ENCODE measurements at regions not wholly inside any gene's neighbourhood (a gene's known extent, or its start where the extent isn't known, plus 50 kb on each side); places are given as distances from the start of the nearest gene placed in this dataset.

GRCh38 chr2:220877491-220877890 lies 694.6 kb downstream of the EPHA4 start:
- Histone ChIP-seq H2BK5ac (ENCODE audit: low read length) (no peak overlapping the region), H2BK15ac (ENCODE audit: low read length) (no peak overlapping the region), H2BK12ac (ENCODE audit: low read length) (no peak overlapping the region), H3K27ac (replicated peaks; ENCODE audit: low read length) (no peak overlapping the region), H3K79me1 (ENCODE audit: low read depth, low read length) (no peaks in the 10 kb centered on the region), H3K23ac (ENCODE audit: low read depth, low read length, poor library complexity) (no peak overlapping the region), H4K8ac (ENCODE audit: low read depth, low read length) (no peak overlapping the region), H2BK120ac (ENCODE audit: low read depth, low read length) (no peak overlapping the region), H3K14ac (ENCODE audit: low read length) (no peak overlapping the region), H3K36me3 (replicated peaks in 1 of 2; ENCODE audit: control insufficient read depth in 2 of 2, insufficient read depth in 2 of 2, low read length in 2 of 2) (no peaks in the 10 kb centered on the region), H3K9me3 (replicated peaks in 1 of 2; ENCODE audit: control insufficient read depth in 2 of 2, insufficient read depth in 1 of 2, low read depth in 1 of 2, low read length in 2 of 2) (no peaks in the 10 kb centered on the region), H3K4ac (ENCODE audit: low read length) (no peak overlapping the region), H3K18ac (ENCODE audit: low read length) (no peak overlapping the region), H3K4me2 (ENCODE audit: insufficient read depth, low read length, poor library complexity, severe bottlenecking) (no peak overlapping the region), H4K91ac (ENCODE audit: low read depth, low read length, poor library complexity) (no peak overlapping the region), H2AFZ (ENCODE audit: low read length) (no peak overlapping the region), H3K9ac (ENCODE audit: low read depth, low read length, poor library complexity) (no peak overlapping the region), H3K4me1 (ENCODE audit: control insufficient read depth in 2 of 2, insufficient read depth in 1 of 2, low read depth in 1 of 2, low read length in 2 of 2) (no peaks in the 10 kb centered on the region), H3K27me3 (ENCODE audit: control insufficient read depth in 3 of 3, insufficient read depth in 3 of 3, low read depth in 1 of 3, low read length in 3 of 3) (no peaks in the 10 kb centered on the region), H3K4me3 (ENCODE audit: low read length in 2 of 2) (no peak overlapping the region), H2AK5ac (ENCODE audit: low read depth, low read length) (no peak overlapping the region)
- WGBS, 2 donors (ENCODE audit: extremely low coverage in 2 of 2, insufficient read length in 2 of 2, insufficient replicate concordance in 1 of 2): no CpG with 5 or more reads among the region's 2 CpGs
- no peak for DNase-seq (ENCODE audit: low spot score)

- H2BK15ac ChIP-seq (ENCODE audit: low read length): no peak overlapping the region
- no peaks in the 10 kb centered on the region for H3K36me3 ChIP-seq (replicated peaks in 1 of 2; ENCODE audit: control insufficient read depth in 2 of 2, insufficient read depth in 2 of 2, low read length in 2 of 2)
- no peaks in the 10 kb centered on the region for H3K79me1 ChIP-seq (ENCODE audit: low read depth, low read length)
- H3K27me3 ChIP-seq (ENCODE audit: control insufficient read depth in 3 of 3, insufficient read depth in 3 of 3, low read depth in 1 of 3, low read length in 3 of 3): no peaks in the 10 kb centered on the region
- no peak overlapping the region for H3K18ac ChIP-seq (ENCODE audit: low read length)
- H4K91ac ChIP-seq (ENCODE audit: low read depth, low read length, poor library complexity): no peak overlapping the region
- WGBS, 2 donors (ENCODE audit: extremely low coverage in 2 of 2, insufficient read length in 2 of 2, insufficient replicate concordance in 1 of 2): 100% methylated on average over 1 of the region's 4 CpGs; no CpG with 5 or more reads in 1 of the 2 donors
- no peak overlapping the region for H3K14ac ChIP-seq (ENCODE audit: low read length)
- no peak overlapping the region for H2AFZ ChIP-seq (ENCODE audit: low read length)
- H3K9me3 ChIP-seq (replicated peaks in 1 of 2; ENCODE audit: control insufficient read depth in 2 of 2, insufficient read depth in 1 of 2, low read depth in 1 of 2, low read length in 2 of 2): no peaks in the 10 kb centered on the region
- no peak overlapping the region for H3K4ac ChIP-seq (ENCODE audit: low read length)
- no peak overlapping the region for H3K4me2 ChIP-seq (ENCODE audit: insufficient read depth, low read length, poor library complexity, severe bottlenecking)
- H3K27ac ChIP-seq (replicated peaks; ENCODE audit: low read length): no peak overlapping the region
- no peak overlapping the region for H3K4me3 ChIP-seq (ENCODE audit: low read length in 2 of 2)
- no peak overlapping the region for H4K8ac ChIP-seq (ENCODE audit: low read depth, low read length)
- H2BK12ac ChIP-seq (ENCODE audit: low read length): no peak overlapping the region
- H2BK120ac ChIP-seq (ENCODE audit: low read depth, low read length): no peak overlapping the region
- no peak overlapping the region for H2BK5ac ChIP-seq (ENCODE audit: low read length)
- no peak overlapping the region for H2AK5ac ChIP-seq (ENCODE audit: low read depth, low read length)
- no peak for DNase-seq (ENCODE audit: low spot score)
- H3K4me1 ChIP-seq (ENCODE audit: control insufficient read depth in 2 of 2, insufficient read depth in 1 of 2, low read depth in 1 of 2, low read length in 2 of 2): no peaks in the 10 kb centered on the region
- no peak overlapping the region for H3K23ac ChIP-seq (ENCODE audit: low read depth, low read length, poor library complexity)
- H3K9ac ChIP-seq (ENCODE audit: low read depth, low read length, poor library complexity): no peak overlapping the region
These were observed 694.2 kb downstream of the EPHA4 start for GRCh38 chr2:220877897-220878296.

- no peak overlapping the region for H4K8ac ChIP-seq (ENCODE audit: low read depth, low read length)
- H4K91ac ChIP-seq (ENCODE audit: low read depth, low read length, poor library complexity): no peak overlapping the region
- H3K23ac ChIP-seq (ENCODE audit: low read depth, low read length, poor library complexity): no peak overlapping the region
- no peak overlapping the region for H2AK5ac ChIP-seq (ENCODE audit: low read depth, low read length)
- no peak overlapping the region for H2BK5ac ChIP-seq (ENCODE audit: low read length)
- no peak overlapping the region for H2AFZ ChIP-seq (ENCODE audit: low read length)
- no peak for DNase-seq (ENCODE audit: low spot score)
- H3K9ac ChIP-seq (ENCODE audit: low read depth, low read length, poor library complexity): no peak overlapping the region
- no peaks in the 10 kb centered on the region for H3K9me3 ChIP-seq (replicated peaks in 1 of 2; ENCODE audit: control insufficient read depth in 2 of 2, insufficient read depth in 1 of 2, low read depth in 1 of 2, low read length in 2 of 2)
- H3K4me2 ChIP-seq (ENCODE audit: insufficient read depth, low read length, poor library complexity, severe bottlenecking): no peak overlapping the region
- no peak overlapping the region for H3K4ac ChIP-seq (ENCODE audit: low read length)
- no peak overlapping the region for H3K14ac ChIP-seq (ENCODE audit: low read length)
- H2BK15ac ChIP-seq (ENCODE audit: low read length): no peak overlapping the region
- no peaks in the 10 kb centered on the region for H3K79me1 ChIP-seq (ENCODE audit: low read depth, low read length)
- H3K27ac ChIP-seq (replicated peaks; ENCODE audit: low read length): no peak overlapping the region
- H3K18ac ChIP-seq (ENCODE audit: low read length): no peak overlapping the region
- no peaks in the 10 kb centered on the region for H3K27me3 ChIP-seq (ENCODE audit: control insufficient read depth in 3 of 3, insufficient read depth in 3 of 3, low read depth in 1 of 3, low read length in 3 of 3)
- no CpG with 5 or more reads among the region's 3 CpGs for WGBS, 2 donors (ENCODE audit: extremely low coverage in 2 of 2, insufficient read length in 2 of 2, insufficient replicate concordance in 1 of 2)
- H3K36me3 ChIP-seq (replicated peaks in 1 of 2; ENCODE audit: control insufficient read depth in 2 of 2, insufficient read depth in 2 of 2, low read length in 2 of 2): no peaks in the 10 kb centered on the region
- H2BK120ac ChIP-seq (ENCODE audit: low read depth, low read length): no peak overlapping the region
- H3K4me3 ChIP-seq (ENCODE audit: low read length in 2 of 2): no peak overlapping the region
- H3K4me1 ChIP-seq (ENCODE audit: control insufficient read depth in 2 of 2, insufficient read depth in 1 of 2, low read depth in 1 of 2, low read length in 2 of 2): no peaks in the 10 kb centered on the region
- H2BK12ac ChIP-seq (ENCODE audit: low read length): no peak overlapping the region
These were observed 691.2 kb downstream of the EPHA4 start for GRCh38 chr2:220880623-220881596.

- H3K4me3 ChIP-seq (ENCODE audit: low read length in 2 of 2): no peak overlapping the region
- no peak overlapping the region for H4K8ac ChIP-seq (ENCODE audit: low read depth, low read length)
- no peak overlapping the region for H2AFZ ChIP-seq (ENCODE audit: low read length)
- no peak overlapping the region for H3K27ac ChIP-seq (replicated peaks; ENCODE audit: low read length)
- H3K9me3 ChIP-seq (replicated peaks in 1 of 2; ENCODE audit: control insufficient read depth in 2 of 2, insufficient read depth in 1 of 2, low read depth in 1 of 2, low read length in 2 of 2): no peaks in the 10 kb centered on the region
- no peaks in the 10 kb centered on the region for H3K79me1 ChIP-seq (ENCODE audit: low read depth, low read length)
- no peak overlapping the region for H3K4ac ChIP-seq (ENCODE audit: low read length)
- H2BK5ac ChIP-seq (ENCODE audit: low read length): no peak overlapping the region
- no peak overlapping the region for H4K91ac ChIP-seq (ENCODE audit: low read depth, low read length, poor library complexity)
- no peak overlapping the region for H2BK15ac ChIP-seq (ENCODE audit: low read length)
- no peak overlapping the region for H3K14ac ChIP-seq (ENCODE audit: low read length)
- H2AK5ac ChIP-seq (ENCODE audit: low read depth, low read length): no peak overlapping the region
- H2BK12ac ChIP-seq (ENCODE audit: low read length): no peak overlapping the region
- no peaks in the 10 kb centered on the region for H3K36me3 ChIP-seq (replicated peaks in 1 of 2; ENCODE audit: control insufficient read depth in 2 of 2, insufficient read depth in 2 of 2, low read length in 2 of 2)
- H3K27me3 ChIP-seq (ENCODE audit: control insufficient read depth in 3 of 3, insufficient read depth in 3 of 3, low read depth in 1 of 3, low read length in 3 of 3): no peaks in the 10 kb centered on the region
- H2BK120ac ChIP-seq (ENCODE audit: low read depth, low read length): no peak overlapping the region
- no peak overlapping the region for H3K23ac ChIP-seq (ENCODE audit: low read depth, low read length, poor library complexity)
- H3K4me2 ChIP-seq (ENCODE audit: insufficient read depth, low read length, poor library complexity, severe bottlenecking): no peak overlapping the region
- no peak overlapping the region for H3K18ac ChIP-seq (ENCODE audit: low read length)
- DNase-seq (ENCODE audit: low spot score): no peak
- H3K9ac ChIP-seq (ENCODE audit: low read depth, low read length, poor library complexity): no peak overlapping the region
- peaks cover 0 to 3% of the 10 kb centered on the region in 2 donors for H3K4me1 ChIP-seq (ENCODE audit: control insufficient read depth in 2 of 2, insufficient read depth in 1 of 2, low read depth in 1 of 2, low read length in 2 of 2)
These were observed 689.6 kb downstream of the EPHA4 start for GRCh38 chr2:220882507-220882906.

Data from neuronal stem cell (in vitro differentiated cells).